GM18858 (cell line): ENCODE measurements at regions not wholly inside any gene's neighbourhood (a gene's known extent, or its start where the extent isn't known, plus 50 kb on each side); places are given as distances from the start of the nearest gene placed in this dataset.
"Not testable (repeated sequence)": the region's sequence is repeated elsewhere in the genome, so short reads cannot be mapped to it uniquely, and the experiment has no call there.

Experiments
- ATAC-seq: cut with Tn5 transposase; IDR thresholded peaks from one replicate; pipeline ENCODE4 v1.9.1; 2021; ENCODE audit not compliant: unreplicated experiment

GRCh38 chr11:96447208-96448110 lies 57.6 kb downstream of the JRKL start:
- ATAC-seq, result no peak

GRCh38 chr11:96448225-96448624 lies 58.4 kb downstream of the JRKL start:
- no peak for ATAC-seq

GRCh38 chr11:96456111-96456510 lies 66.3 kb downstream of the JRKL start:
- no peak for ATAC-seq

GRCh38 chr11:96459751-96460150 lies 69.9 kb downstream of the JRKL start:
- ATAC-seq, result no peak

- ATAC-seq, result no peak
These were observed 72.1 kb downstream of the JRKL start for GRCh38 chr11:96461871-96462270.

GRCh38 chr11:96464700-96465307 lies 75.0 kb downstream of the JRKL start:
- peak; percentile 92 for ATAC-seq

- no peak for ATAC-seq
These were observed 75.7 kb downstream of the JRKL start for GRCh38 chr11:96465512-96465911.

- ATAC-seq, result no peak
These were observed 76.8 kb downstream of the JRKL start for GRCh38 chr11:96466607-96467006.

GRCh38 chr11:96469776-96470175 lies 80.0 kb downstream of the JRKL start:
- ATAC-seq, result no peak

GRCh38 chr11:96470521-96470920 lies 80.7 kb downstream of the JRKL start:
- ATAC-seq, result no peak

- ATAC-seq, result peak; percentile 82
These were observed 82.3 kb downstream of the JRKL start for GRCh38 chr11:96472085-96472484.

- no peak for ATAC-seq
These were observed 84.5 kb downstream of the JRKL start for GRCh38 chr11:96474263-96474662.

GRCh38 chr11:96481204-96481603 lies 91.4 kb downstream of the JRKL start:
- ATAC-seq, result no peak

- ATAC-seq, result no peak
These were observed 92.0 kb downstream of the JRKL start for GRCh38 chr11:96481771-96482170.

- no peak for ATAC-seq
These were observed 92.4 kb downstream of the JRKL start for GRCh38 chr11:96482193-96482592.

GRCh38 chr11:96483374-96483955 lies 93.7 kb downstream of the JRKL start:
- no peak for ATAC-seq

GRCh38 chr11:96484361-96484760 lies 94.5 kb downstream of the JRKL start:
- no peak for ATAC-seq

- ATAC-seq, result no peak
These were observed 97.2 kb downstream of the JRKL start for GRCh38 chr11:96486890-96487611.

GRCh38 chr11:96488911-96489310 lies 99.1 kb downstream of the JRKL start:
- not testable (repeated sequence) for ATAC-seq

- no peak for ATAC-seq
These were observed 110.6 kb downstream of the JRKL start for GRCh38 chr11:96500440-96500839.

GRCh38 chr11:96506041-96506440 lies 116.2 kb downstream of the JRKL start:
- no peak for ATAC-seq
